Stimulated activated naive B cell treated with anti-CD40 and anti-IgM and Interleukin-4, amounts not matched to agents 10 μg/mL and 1 μg/mL and 100 μg/mL, for 72 hours (primary cell): ENCODE measurements at regions not wholly inside any gene's neighbourhood (a gene's known extent, or its start where the extent isn't known, plus 50 kb on each side); places are given as distances from the start of the nearest gene placed in this dataset.
A peak's percentile ranks its signal among the peaks of the same experiment; 100 is the strongest.

Source experiments
- ATAC-seq, 2 donors: fragments of 150-1000 bp; cut with Tn5 transposase; replicated peaks; 2 replicates each; pipeline ENCODE4 v1.10.0; 2021; ENCODE audit warnings: moderate library complexity in 1 of 2
- DNase-seq: peaks from one replicate; pipeline ENCODE4 v3.0.0; 2021
- H3K27ac Mint-ChIP-seq: one replicate; pipeline ENCODE4 v1.8.0; 2022; ENCODE audit warnings: mild to moderate bottlenecking, mixed read lengths
- H3K27me3 Mint-ChIP-seq, 2 donors: one replicate each; pipeline ENCODE4 v1.8.0; 2022; ENCODE audit warnings: mixed read lengths in 2 of 2
- H3K36me3 Mint-ChIP-seq, 2 donors: one replicate each; pipeline ENCODE4 v1.8.0; 2022; ENCODE audit warnings: mixed read lengths in 2 of 2, mild to moderate bottlenecking in 1 of 2
- H3K4me1 Mint-ChIP-seq, 2 donors: one replicate each; pipeline ENCODE4 v1.8.0; 2022; ENCODE audit warnings: mixed read lengths in 2 of 2, mild to moderate bottlenecking in 1 of 2
- H3K4me3 Mint-ChIP-seq, 2 donors: one replicate each; pipeline ENCODE4 v1.8.0; 2022; ENCODE audit warnings: mild to moderate bottlenecking in 2 of 2, mixed read lengths in 2 of 2, moderate library complexity in 1 of 2
- H3K9me3 Mint-ChIP-seq, 2 donors: one replicate each; pipeline ENCODE4 v1.8.0; 2022; ENCODE audit warnings: mixed read lengths in 2 of 2, mild to moderate bottlenecking in 1 of 2

DNA sequence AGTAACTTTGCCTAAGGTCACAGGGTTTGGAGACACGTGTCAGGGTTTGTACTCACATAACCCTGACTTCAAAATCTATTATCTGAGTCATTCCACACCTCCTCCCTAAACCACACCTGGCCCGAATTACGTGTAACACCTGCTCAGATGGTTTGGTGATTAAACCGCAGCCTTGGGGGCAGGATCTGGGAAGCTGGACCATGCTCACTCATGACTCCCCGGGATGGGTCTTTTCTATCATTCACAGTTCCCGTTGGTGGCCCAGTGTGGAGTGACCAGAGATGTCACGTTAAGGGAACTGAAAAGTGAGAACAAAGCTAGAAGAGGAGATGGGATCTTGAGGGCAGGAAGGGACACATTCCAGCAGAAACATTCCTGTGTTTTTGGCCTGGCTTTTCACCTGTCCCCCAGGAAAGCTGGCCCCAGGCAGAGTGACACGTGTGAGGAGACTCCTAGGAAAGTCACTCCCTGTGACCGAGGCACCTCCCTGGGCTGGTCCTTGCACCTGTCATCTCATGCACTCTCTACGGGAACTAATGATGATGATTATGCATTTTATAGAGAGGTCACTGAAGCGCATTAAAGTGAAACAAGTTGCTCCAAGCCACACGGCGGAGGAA, 75.4 kb upstream of the POMGNT2 start:
- DNase-seq (peak; percentile 37), ATAC-seq (peak; percentile 73 to 81)
- no peaks in the 10 kb centered on the region for H3K36me3 Mint-ChIP-seq
- no peak overlapping the region for H3K27ac Mint-ChIP-seq
- H3K9me3 Mint-ChIP-seq, result no peaks in the 10 kb centered on the region
- H3K4me1 Mint-ChIP-seq, result peaks cover 24 to 42% of the 10 kb centered on the region in 2 donors
- H3K4me3 Mint-ChIP-seq, result peak overlapping the region in 1 of 2 donors; percentile 11
- no peaks in the 10 kb centered on the region for H3K27me3 Mint-ChIP-seq

DNA sequence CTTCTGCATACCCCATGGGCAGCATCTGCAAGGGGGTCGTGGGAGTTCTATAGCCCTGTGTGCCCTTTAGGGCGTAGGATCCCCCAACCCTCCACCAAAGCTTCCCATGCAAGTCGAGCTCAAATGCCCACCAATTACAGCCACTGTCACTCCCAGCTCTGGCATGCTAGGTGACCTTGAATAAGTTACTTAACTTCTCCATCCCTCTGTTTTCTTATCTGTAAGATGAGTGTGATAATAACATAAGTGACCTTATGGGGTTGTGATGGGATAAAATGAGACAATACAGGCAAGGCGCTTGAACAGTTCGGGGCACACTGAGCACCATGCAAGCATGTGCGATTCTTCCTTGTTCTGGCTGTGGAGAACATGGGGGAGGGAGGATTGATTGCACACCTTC, 74.8 kb upstream of the POMGNT2 start:
- H3K36me3 Mint-ChIP-seq, result no peaks in the 10 kb centered on the region
- no peak overlapping the region for H3K27ac Mint-ChIP-seq
- H3K4me1 Mint-ChIP-seq, result peaks cover 24 to 42% of the 10 kb centered on the region in 2 donors
- DNase-seq (no peak), ATAC-seq (peak; percentile 13 to 21)
- H3K27me3 Mint-ChIP-seq, result no peaks in the 10 kb centered on the region
- H3K9me3 Mint-ChIP-seq, result no peaks in the 10 kb centered on the region
- H3K4me3 Mint-ChIP-seq, result no peak overlapping the region

DNA sequence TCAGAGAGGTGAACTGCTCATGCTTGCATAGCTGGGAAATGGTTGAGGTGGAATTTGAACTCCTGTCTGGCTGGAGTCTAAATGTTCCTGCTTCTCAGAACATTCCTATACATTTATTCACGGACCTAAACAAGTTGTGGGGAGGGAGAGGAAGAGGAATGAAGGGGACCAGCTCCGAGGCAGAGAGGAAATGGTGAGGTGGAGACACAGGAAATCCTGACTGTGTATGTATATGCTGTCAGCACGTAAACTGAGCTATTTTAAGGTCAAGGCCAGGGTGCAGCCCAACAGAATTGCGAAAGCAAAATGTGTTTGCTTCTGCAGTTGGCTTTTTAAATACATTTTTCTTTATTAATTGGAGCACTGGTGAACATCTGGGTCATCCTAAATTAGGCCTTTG, 74.1 kb upstream of the POMGNT2 start:
- H3K9me3 Mint-ChIP-seq, result no peaks in the 10 kb centered on the region
- H3K4me1 Mint-ChIP-seq, result peaks cover 24 to 42% of the 10 kb centered on the region in 2 donors
- DNase-seq, result no peak
- no peaks in the 10 kb centered on the region for H3K36me3 Mint-ChIP-seq
- no peaks in the 10 kb centered on the region for H3K27me3 Mint-ChIP-seq
- peak; percentile 51 to 55 for ATAC-seq
- H3K27ac Mint-ChIP-seq, result no peak overlapping the region
- H3K4me3 Mint-ChIP-seq, result peak overlapping the region in 1 of 2 donors; percentile 5

DNA sequence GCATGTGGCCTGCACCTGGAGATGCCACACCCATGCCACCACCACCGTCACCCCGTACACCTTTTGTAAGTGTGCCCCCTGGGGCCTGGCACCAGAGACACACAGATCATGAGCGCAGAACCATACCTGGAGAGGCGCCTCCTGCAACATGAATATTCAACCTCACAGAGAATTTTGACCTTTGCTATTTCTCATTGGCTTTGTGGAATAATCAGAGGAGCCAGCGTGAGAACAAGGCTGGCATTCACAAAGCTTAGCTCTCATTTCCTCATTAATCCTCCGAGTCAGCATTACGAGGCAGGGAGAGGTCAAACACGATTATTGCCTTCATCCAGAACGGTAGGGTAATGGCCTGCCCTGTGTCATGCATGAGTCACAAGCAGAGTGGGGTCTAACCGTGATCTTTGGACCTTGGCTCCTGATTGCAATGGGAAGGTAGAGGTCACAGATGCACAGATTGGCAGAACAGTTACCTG, 73.0 kb upstream of the POMGNT2 start:
- ATAC-seq, result peak in 1 of 2 donors; percentile 5
- Mint-ChIP-seq H3K4me3 (no peak overlapping the region), H3K36me3 (peaks cover 1 to 2% of the 10 kb centered on the region in 2 donors), H3K4me1 (peaks cover 24 to 42% of the 10 kb centered on the region in 2 donors), H3K9me3 (peaks cover 4 to 5% of the 10 kb centered on the region in 2 donors), H3K27ac (no peak overlapping the region), H3K27me3 (no peaks in the 10 kb centered on the region)
- DNase-seq, result no peak

DNA sequence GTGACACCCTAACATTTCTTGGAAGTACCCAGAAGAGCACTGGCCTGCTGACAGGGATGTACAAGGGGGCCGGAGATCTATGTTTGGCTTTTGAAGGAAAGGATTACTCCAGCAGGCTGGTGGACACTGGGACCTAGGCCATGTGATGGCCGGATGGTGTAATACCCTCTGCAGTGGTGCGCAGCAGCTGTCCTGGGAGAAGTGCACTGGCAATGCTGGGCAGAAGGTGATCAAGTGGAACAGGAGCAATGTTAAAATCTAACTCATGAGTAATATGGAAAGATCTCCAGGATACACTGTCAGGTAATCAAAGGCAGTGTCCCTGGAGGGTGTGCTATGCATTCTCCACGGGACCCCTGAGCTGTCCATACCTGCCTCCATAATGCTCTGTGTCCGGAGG, 71.2 kb upstream of the POMGNT2 start:
- Mint-ChIP-seq H3K27ac (no peak overlapping the region), H3K4me1 (peaks cover 24 to 37% of the 10 kb centered on the region in 2 donors), H3K4me3 (no peak overlapping the region)

DNA sequence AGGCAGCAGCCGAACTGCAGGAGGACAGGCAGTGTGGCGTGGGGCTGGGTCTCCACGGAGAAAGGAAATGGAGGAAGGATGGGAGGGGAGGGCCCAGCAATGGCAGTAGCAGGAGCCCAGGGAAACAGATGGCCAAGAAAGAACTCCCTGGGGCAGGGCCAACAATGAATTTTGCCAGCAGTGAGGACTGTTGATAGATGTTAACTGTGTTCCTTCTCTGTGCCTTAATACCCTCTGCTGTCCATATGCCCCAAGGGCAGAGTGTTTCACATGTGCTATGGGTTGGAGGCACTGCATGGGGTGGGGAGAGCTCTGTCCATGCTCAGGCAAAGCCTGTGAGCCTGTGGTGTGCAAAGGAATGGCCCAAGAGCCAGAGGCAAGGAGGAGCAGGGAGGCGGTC, 70.8 kb upstream of the POMGNT2 start:
- Mint-ChIP-seq H3K27ac (no peak overlapping the region), H3K4me3 (no peak overlapping the region), H3K36me3 (peaks cover 1 to 5% of the 10 kb centered on the region in 2 donors), H3K27me3 (no peaks in the 10 kb centered on the region), H3K4me1 (peaks cover 24 to 35% of the 10 kb centered on the region in 2 donors), H3K9me3 (peaks cover 6 to 8% of the 10 kb centered on the region in 2 donors)
- ATAC-seq, result no peak
- no peak for DNase-seq

More for the DNA sequence above, 71.2 kb upstream of the POMGNT2 start:
- Mint-ChIP-seq H3K27me3 (no peaks in the 10 kb centered on the region), H3K9me3 (peaks cover 6 to 8% of the 10 kb centered on the region in 2 donors), H3K36me3 (peaks cover 1 to 5% of the 10 kb centered on the region in 2 donors)
- DNase-seq, result no peak
- no peak for ATAC-seq

DNA sequence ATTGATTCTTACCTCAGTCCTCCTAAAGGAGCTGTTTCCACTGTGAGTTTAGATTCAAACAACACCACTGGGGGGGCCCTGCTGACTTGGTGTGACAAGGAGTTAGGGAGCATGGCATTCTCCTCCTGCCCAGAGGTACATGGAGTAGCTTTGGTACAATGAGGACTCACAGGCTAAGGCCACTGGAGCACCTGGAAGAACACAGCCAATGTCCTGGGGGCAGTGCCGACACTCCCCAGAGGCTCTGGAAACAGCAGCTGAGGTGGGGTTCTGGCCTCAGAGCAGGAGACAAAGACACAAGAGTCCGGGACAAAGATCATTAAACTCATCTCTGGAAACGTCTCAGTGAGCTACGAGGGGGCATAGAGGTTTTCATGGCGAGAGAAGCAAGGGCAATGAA, 69.7 kb upstream of the POMGNT2 start:
- H3K27me3 Mint-ChIP-seq, result no peaks in the 10 kb centered on the region
- ATAC-seq (no peak), DNase-seq (no peak)
- H3K4me1 Mint-ChIP-seq, result peaks cover 14 to 24% of the 10 kb centered on the region in 2 donors
- no peak overlapping the region for H3K27ac Mint-ChIP-seq
- H3K4me3 Mint-ChIP-seq, result no peak overlapping the region
- peaks cover 1 to 5% of the 10 kb centered on the region in 2 donors for H3K36me3 Mint-ChIP-seq
- peaks cover 6 to 8% of the 10 kb centered on the region in 2 donors for H3K9me3 Mint-ChIP-seq

DNA sequence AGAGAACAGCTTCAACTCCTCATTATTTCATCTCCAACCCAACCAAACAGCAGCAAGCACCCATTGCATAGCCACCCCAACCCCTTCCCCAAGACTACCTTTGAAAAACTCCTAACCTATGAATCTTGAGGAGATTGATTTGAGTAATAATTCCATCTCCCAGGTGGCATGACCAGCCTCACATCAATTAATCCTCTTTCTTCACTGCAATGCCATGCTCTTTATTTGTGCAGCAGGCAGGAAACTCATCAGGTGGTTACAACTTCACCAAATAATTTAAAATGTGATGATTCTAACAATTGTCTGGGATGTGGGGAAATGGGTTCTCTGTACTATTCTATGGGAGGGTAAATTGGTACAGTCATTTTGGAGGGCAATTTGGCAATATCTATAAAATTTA, 68.1 kb upstream of the POMGNT2 start:
- Mint-ChIP-seq H3K36me3 (peaks cover 1 to 5% of the 10 kb centered on the region in 2 donors), H3K27ac (no peak overlapping the region), H3K9me3 (peaks cover 8 to 10% of the 10 kb centered on the region in 2 donors), H3K4me1 (peaks cover 4 to 8% of the 10 kb centered on the region in 2 donors), H3K4me3 (no peak overlapping the region), H3K27me3 (peaks cover 0 to 4% of the 10 kb centered on the region in 2 donors)
- no peak for ATAC-seq
- DNase-seq, result no peak

DNA sequence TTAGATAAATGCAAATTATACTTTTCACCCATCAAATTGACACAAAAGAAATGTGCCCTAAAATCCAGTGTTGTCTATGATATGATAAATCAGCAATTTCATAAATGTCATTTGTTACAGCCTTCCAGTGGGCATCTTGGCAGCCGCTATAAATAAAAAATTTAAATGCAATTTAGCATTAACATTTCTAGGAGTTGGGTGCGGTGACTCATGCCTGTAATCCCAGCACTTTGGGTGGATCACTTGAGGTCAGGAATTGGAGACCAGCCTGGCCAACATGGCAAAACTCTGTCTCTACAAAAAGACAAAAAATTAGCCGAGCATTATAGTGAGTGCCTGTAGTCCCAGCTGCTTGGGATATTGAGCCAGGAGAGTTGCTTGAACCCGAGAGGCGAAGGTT, 65.9 kb upstream of the POMGNT2 start:
- no peak overlapping the region for H3K27ac Mint-ChIP-seq
- peaks cover 0 to 4% of the 10 kb centered on the region in 2 donors for H3K27me3 Mint-ChIP-seq
- H3K4me3 Mint-ChIP-seq, result no peak overlapping the region
- peaks cover 1 to 5% of the 10 kb centered on the region in 2 donors for H3K36me3 Mint-ChIP-seq
- H3K4me1 Mint-ChIP-seq, result no peaks in the 10 kb centered on the region
- DNase-seq (no peak), ATAC-seq (no peak)
- H3K9me3 Mint-ChIP-seq, result peaks cover 10% of the 10 kb centered on the region in 2 donors

DNA sequence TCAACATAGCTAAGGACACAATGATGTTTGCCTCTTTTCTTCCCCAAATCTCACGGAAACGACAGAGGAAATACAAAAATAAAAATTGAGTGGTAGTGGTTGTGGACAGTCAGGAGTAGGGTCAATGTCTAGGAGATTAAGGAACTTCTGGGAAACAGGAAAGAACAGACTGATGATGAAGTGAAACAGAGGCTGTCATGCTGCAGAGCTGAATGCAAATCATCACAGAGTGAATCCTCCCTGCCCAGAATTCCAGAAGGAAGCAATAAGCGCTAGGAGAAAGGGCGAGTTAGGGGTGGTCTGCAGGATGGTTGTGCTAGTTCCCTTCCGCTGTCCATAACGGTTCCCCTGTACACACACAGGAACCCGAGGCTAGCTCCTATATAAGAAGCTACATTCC, 64.7 kb upstream of the POMGNT2 start:
- H3K4me3 Mint-ChIP-seq, result no peak overlapping the region
- H3K9me3 Mint-ChIP-seq, result peaks cover 17 to 19% of the 10 kb centered on the region in 2 donors
- peaks cover 1 to 5% of the 10 kb centered on the region in 2 donors for H3K36me3 Mint-ChIP-seq
- DNase-seq, result no peak
- no peaks in the 10 kb centered on the region for H3K4me1 Mint-ChIP-seq
- H3K27me3 Mint-ChIP-seq, result peaks cover 0 to 4% of the 10 kb centered on the region in 2 donors
- ATAC-seq, result no peak
- H3K27ac Mint-ChIP-seq, result no peak overlapping the region

DNA sequence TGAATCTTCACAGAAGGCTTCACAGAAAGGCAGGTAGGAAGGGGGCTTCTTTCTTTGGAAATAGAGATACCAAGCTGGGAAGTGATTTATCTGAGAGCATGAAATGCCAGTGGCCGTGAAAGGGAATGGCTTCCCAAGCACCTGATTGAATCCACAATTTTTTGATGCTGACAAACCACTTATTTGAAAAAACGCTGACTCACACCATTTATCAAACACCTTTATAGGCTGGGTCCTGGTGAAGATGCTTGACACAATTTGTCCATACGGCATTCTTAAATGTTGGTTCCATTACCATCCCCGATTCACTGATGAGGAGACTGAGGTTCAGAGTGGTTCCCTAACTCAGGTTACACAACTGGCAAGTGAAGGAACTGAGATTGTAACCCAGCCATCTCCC, 64.1 kb upstream of the POMGNT2 start:
- Mint-ChIP-seq H3K27me3 (peaks cover 0 to 4% of the 10 kb centered on the region in 2 donors), H3K4me3 (no peak overlapping the region)

DNA sequence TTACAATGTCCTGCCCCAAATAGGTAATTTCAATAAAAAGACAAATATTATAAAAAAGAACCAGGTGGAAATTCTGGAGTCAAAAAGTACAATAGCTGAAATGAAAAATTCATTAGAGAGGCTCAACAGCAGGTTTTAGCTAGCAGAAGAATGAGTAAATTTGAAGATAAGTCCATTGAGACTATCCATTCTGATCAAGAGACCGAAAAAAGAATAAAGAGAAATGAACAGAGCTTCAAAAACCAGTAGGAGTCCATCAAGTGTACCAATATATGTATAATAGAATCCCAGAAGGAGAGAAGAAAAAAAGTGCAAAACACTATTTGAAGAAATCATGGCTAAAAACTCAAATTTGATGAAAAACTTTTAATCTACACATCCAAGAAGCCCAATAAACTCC, 60.5 kb upstream of the POMGNT2 start:
- Mint-ChIP-seq H3K4me1 (no peaks in the 10 kb centered on the region), H3K36me3 (no peaks in the 10 kb centered on the region), H3K27me3 (peaks cover 0 to 4% of the 10 kb centered on the region in 2 donors), H3K27ac (no peak overlapping the region), H3K4me3 (no peak overlapping the region), H3K9me3 (peaks cover 11 to 13% of the 10 kb centered on the region in 2 donors)
- ATAC-seq, result no peak
- DNase-seq, result no peak

More for the DNA sequence above, 64.1 kb upstream of the POMGNT2 start:
- H3K27ac Mint-ChIP-seq, result no peak overlapping the region
- H3K9me3 Mint-ChIP-seq, result peaks cover 19% of the 10 kb centered on the region in 2 donors
- H3K36me3 Mint-ChIP-seq, result peaks cover 1 to 5% of the 10 kb centered on the region in 2 donors
- DNase-seq, result no peak
- no peaks in the 10 kb centered on the region for H3K4me1 Mint-ChIP-seq
- no peak for ATAC-seq

DNA sequence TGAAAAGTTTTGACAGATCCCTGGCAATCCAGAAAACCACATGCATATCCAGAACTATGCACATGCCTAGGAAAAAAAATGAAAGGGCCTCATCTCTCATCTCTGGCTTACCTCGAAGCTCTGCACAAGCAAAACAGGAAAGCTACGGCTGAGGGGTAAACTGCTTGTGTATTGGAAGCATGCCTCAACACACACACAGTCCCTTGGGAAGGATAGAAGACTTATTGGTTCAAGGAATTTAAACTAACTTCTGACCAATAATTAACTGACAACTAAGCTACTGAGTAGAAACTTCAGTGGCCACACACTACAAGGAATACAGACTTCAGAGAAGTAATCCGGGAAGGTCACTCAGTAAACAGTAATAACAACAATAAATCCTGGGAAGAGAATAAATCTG, 59.9 kb upstream of the POMGNT2 start:
- H3K27me3 Mint-ChIP-seq, result peaks cover 0 to 4% of the 10 kb centered on the region in 2 donors
- no peak for ATAC-seq
- no peaks in the 10 kb centered on the region for H3K36me3 Mint-ChIP-seq
- no peak overlapping the region for H3K27ac Mint-ChIP-seq
- H3K9me3 Mint-ChIP-seq, result peaks cover 11 to 13% of the 10 kb centered on the region in 2 donors
- H3K4me1 Mint-ChIP-seq, result no peaks in the 10 kb centered on the region
- no peak overlapping the region for H3K4me3 Mint-ChIP-seq
- DNase-seq, result no peak

DNA sequence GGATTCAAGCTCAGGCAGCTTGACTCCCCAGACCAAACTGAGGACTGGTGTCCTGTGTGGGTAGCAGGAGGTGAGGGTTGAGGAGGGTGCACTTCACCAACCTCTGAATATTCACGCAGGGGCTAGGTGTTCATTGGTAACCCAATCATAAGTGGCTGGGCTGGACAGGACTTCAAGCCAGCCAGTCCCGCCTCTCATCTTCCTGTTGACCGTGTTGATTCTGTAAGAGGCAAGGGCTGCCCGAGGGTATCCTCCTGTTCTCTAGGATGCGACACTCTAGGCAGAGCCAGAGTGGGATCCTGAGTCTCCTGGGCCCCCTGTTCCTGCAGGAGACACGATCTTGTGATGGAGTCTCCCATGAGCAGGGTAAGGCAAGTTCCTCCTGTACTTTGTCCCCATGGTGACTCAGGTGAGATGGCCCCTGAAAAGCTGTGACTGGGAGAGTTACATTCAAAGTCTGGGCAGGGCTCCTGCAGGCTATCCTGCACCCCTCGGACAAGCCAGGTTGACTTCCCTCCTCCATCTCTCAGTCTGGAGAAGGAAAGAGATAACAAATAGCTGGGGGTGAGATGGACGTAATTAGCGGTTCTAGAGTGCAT, 58.1 kb upstream of the POMGNT2 start:
- H3K4me3 Mint-ChIP-seq, result no peak overlapping the region
- DNase-seq (no peak), ATAC-seq (no peak)
- no peaks in the 10 kb centered on the region for H3K36me3 Mint-ChIP-seq
- H3K9me3 Mint-ChIP-seq, result peaks cover 8 to 11% of the 10 kb centered on the region in 2 donors
- no peaks in the 10 kb centered on the region for H3K4me1 Mint-ChIP-seq
- H3K27ac Mint-ChIP-seq, result no peak overlapping the region
- H3K27me3 Mint-ChIP-seq, result no peaks in the 10 kb centered on the region
